Ureter (tissue), 1 donor: ENCODE measurements at regions not wholly inside any gene's neighbourhood (a gene's known extent, or its start where the extent isn't known, plus 50 kb on each side); places are given as distances from the start of the nearest gene placed in this dataset.

Experiments used
- DNase-seq: peaks from one replicate; pipeline ENCODE4 v3.0.0-alpha.2; 2020; ENCODE audit warnings: low spot score
- donor health status: DM: yes; HTN: yes; CAD: no.

DNA sequence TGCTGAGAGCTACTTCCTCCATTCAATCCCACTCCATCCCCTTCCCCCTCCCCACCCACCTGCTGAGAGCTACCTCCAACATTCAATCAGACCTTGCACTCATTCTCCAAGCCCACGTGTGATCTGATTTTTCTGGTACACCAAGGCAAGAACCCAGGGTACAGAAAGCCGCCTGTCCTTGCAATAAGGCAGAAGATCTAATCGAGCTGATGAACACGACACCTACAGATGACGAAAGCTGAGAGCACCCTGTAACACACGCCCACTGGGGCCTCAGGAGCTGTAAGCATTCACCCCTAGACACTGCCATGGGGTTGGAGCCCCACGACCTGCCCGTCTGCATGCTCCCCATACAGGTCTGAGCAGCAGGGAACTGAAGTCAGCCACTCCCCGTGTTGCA lies 58.3 kb downstream of the TRIML1 start:
- no peak for DNase-seq

- no peak for DNase-seq
Measured at GRCh38 chr4:188198982-188199792, 59.9 kb downstream of the TRIML1 start.

DNA sequence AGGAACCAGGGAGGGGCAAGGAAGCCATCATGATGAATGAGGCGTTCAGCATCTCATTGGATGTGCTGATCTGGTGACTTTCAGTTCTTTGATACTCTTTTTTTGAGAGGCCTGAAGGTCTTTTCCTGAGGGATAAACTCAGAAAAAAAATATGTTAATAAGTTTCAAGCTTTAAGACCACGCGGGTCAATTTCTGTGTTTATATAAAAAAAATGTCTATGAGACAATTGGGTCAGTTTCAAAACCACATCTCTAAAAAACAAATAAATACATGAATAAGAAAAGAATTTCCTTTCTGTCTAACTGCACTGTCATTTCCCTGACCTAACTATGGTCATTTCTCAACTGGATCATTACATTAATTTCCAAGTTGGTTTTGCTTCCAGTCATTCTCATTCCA lies 62.6 kb downstream of the TRIML1 start:
- no peak for DNase-seq

DNA sequence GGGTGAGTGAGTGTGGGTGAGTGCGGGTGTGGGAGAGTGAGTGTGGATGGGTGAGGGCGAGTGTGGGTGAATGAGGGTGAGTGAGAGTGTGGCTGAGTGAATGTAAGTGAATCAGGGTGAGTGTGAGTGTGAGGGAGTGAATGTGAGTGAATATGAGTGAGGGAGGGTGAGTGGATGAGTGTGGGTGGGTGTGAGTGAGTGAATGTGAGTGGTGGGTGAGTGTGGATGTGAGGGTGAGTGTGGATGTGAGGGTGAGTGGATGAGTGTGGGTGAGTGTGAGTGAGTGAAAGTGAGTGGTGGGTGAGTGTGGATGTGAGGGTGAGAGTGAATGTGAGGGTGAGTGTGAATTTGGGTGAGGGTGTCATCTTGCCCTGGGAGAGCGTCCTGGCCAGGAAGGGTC lies 67.5 kb downstream of the TRIML1 start:
- no peak for DNase-seq

DNA sequence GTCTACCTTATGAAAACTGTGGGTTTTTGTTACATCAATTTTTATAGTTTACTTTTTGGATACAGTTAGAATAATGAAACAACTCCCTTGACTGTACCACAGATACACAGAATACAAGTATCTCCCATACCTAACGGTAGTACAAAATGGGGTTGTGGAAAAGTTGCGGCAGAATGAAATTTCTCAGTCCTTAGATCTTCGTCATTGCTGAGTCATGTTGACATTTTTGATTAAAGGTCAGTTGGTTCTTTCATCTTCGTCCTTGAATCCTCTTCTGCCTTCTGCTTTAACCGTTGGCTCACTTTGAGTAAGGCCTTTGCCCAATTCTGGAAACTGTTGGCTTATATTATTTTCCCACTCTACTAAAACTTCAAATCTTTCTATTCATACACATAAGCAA lies 75.6 kb downstream of the TRIML1 start:
- no peak for DNase-seq

- no peak for DNase-seq
Measured at GRCh38 chr4:188218392-188218791, 79.2 kb downstream of the TRIML1 start.

DNA sequence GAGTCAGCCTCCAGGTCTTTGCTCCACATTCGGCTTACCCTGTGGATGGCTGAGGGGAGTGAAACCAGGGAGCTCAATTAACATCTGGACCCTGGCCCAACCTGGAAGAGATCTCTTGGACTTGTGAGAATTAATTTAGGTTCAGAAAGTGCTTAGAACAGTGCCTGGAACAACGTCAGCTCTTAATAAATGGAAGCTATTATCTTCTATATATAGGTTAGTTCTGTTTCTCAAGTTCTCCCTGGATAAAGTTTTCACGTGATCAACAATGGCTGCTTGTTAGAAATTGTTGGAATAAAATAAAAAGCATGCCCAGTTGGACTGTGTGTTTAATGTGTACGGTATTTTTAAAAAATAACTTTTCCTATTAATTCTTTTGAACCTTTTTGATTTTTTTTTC lies 80.8 kb downstream of the TRIML1 start:
- DNase-seq: no peak

DNA sequence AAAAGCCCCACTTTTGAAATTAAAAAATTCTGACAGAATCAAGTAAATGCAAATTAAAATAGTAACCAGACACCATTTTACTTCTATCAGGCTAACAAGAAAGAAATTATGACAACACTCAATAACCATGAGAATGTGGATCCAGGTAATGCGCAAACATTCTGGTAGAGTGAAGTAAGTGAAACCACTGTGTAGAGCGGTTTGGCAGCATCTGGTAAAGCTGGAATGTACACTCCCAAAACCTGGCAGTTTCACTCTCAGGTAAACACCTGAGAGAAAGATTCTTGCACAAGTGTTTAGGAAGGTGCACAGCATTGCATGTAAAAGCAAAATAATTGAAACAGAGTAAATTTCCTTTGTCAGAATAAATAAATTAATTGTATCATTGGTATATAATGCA lies 81.8 kb downstream of the TRIML1 start:
- no peak for DNase-seq

- DNase-seq: no peak
Measured at GRCh38 chr4:188228279-188228678, 89.0 kb downstream of the TRIML1 start.

GRCh38 chr4:188232428-188232827 lies 93.2 kb downstream of the TRIML1 start:
- DNase-seq: no peak

DNA sequence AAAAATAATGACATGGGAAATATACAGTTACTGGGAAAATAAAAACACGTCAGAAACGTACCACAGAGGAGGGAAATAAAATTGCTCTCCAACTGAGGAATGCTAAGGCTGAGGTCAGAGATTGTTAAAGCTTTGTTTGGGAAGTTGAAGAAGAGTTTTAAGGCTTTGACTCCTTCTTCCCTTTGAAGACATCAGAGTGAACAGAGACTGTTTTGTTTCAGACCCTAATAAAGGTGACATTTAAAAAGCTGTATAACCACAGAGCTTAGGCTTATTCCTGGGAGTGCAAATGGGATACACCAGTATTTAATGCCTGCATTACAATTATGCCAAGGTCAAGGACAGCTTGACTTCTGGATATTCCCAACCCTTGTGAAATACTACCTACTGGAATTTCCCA lies 102.8 kb downstream of the TRIML1 start:
- no peak for DNase-seq

GRCh38 chr4:188245651-188246050 lies 106.4 kb downstream of the TRIML1 start:
- DNase-seq: no peak

DNA sequence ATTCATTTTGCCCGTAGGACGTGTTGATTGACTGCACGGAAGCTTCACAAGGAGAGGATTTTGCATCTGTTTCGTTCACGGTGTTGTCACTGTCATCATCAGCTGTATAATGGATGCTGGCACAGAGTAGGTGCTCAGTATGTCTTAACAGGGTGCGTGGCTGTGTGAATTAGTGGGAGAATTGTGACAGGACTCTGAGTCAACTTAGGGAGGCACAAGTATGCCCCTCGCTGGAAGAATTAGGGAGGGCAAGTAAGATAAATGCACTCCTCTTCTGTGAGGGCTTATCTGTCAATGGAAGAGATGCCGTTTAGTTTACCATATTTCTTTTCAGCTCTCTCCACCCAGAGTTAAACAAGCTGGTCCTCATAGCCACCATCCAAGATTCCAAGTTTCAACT lies 107.2 kb downstream of the TRIML1 start:
- DNase-seq: no peak

DNA sequence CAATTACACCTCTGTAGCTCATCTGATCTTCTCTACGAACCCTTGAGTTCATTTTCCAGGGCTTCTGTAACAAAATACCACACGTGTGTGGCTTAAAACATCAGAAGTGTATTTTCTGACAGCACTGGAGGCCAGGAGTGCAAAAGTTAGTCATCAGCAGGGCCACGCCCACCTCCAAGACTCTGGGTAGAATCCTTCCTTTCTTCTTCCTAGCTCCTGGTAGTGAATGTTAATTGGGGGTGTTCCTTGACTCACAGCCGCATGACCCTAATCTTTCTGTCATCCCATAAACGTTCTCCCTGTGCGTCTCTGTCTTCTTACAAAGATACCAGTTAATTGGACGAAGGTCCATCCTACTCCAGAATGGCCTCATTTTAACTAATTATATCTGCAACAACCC lies 115.0 kb downstream of the TRIML1 start:
- DNase-seq: no peak

- no peak for DNase-seq
Measured at GRCh38 chr4:188262464-188262863, 123.2 kb downstream of the TRIML1 start.

- no peak for DNase-seq
Measured at GRCh38 chr4:188263321-188263720, 124.1 kb downstream of the TRIML1 start.

DNA sequence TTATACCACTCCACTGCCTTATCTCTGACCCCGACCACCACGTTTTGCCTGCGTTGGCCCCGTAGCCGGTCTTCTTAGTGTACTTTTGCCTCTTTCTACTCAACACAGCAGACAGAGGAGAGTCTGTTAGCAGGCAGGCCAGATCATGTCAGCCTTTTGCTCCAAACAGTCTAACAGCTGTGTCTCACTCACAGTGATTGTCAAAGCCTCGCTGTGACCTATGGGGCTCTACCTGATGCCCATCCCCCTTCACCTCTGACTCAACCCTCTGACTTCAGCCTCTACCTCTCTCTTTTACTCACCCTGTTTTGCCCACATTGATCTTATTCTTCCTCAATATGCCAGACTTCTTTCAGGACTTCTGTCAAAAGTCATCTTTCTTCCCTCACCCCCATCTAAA lies 127.1 kb downstream of the TRIML1 start:
- DNase-seq: no peak

- no peak for DNase-seq
Measured at GRCh38 chr4:188268131-188268908, 129.1 kb downstream of the TRIML1 start.

- DNase-seq: no peak
Measured at GRCh38 chr4:188270273-188271069, 131.2 kb downstream of the TRIML1 start.

GRCh38 chr4:188275686-188276085 lies 136.4 kb downstream of the TRIML1 start:
- DNase-seq: no peak

DNA sequence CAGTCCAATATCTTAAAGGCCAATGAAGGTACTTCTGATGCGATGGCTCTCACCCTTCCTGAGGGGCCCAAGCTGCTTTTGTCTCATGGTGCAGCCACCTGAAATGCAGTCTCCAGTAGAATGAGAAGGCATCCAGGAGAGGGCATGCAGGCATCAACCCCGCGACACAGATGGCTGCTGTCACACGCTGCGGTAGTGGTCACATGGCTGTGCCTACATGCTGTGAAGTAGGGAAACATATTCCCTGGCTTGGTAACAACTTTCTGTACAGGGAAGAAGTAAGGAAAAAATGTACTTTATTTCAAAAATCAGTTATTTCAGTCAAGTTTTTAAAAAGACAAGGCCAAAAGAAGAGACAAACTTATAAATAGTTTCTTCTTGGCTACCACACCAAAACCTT lies 139.9 kb downstream of the TRIML1 start:
- no peak for DNase-seq

DNA sequence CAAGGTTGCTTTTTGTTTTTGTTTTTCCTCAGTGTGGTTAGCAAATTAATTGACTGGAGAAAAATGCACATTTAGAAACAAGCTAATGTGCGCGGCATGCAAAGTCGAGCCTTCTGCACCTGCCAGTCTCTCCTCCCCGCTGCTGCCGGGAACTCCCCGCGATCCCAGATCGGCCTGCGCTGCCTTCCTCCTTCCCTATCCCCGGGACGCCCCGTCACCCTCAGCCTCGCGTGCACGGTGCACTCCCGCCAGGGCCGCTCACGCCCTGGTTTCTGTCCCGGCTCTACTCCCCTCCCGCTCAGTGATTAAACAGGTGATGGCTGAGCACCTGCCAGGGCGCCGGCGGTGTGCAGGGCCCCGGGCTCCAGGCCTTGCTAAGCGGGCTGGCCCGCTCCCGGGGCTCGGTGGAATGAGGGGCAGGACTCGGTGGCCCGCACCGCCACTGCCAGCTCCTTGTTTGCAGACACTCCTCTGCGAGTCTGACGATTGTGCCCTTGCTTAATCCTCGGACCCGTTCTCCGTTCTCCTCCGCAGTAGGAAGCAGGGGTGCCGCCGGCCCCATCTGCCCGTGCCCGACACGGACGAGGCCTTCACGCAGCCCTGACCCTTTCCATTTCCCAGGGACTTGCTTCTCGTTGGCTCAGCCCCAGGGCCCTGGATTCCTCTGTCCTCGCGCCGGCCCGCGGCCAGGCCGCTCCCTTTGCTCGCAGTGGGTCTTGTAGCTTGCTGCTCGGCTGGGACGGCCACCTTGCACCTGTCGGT lies 143.4 kb downstream of the TRIML1 start:
- DNase-seq: no peak
